ENCODE measurements at regions not wholly inside any gene's neighbourhood (a gene's known extent, or its start where the extent isn't known, plus 50 kb on each side); places are given as distances from the start of the nearest gene placed in this dataset.
A peak's percentile ranks its signal among the peaks of the same experiment; 100 is the strongest.
"Not testable (repeated sequence)": the region's sequence is repeated elsewhere in the genome, so short reads cannot be mapped to it uniquely, and the experiment has no call there.

GRCh38 chr5:143947313-143947712, 135.4 kb downstream of the HMHB1 start:
- no peak for DNase-seq

- no peak for DNase-seq
Measured at GRCh38 chr5:143952809-143953208, 140.8 kb downstream of the HMHB1 start.

- no peak for DNase-seq
Measured at GRCh38 chr5:143953851-143954250, 141.9 kb downstream of the HMHB1 start.

GRCh38 chr5:143955141-143955540, 143.2 kb downstream of the HMHB1 start:
- no peak for DNase-seq

GRCh38 chr5:143957455-143957854, 145.5 kb downstream of the HMHB1 start:
- no peak for DNase-seq

- DNase-seq = no peak
Measured at GRCh38 chr5:143962201-143962600, 150.2 kb downstream of the HMHB1 start.

- DNase-seq = no peak
Measured at GRCh38 chr5:143964919-143965318, 153.0 kb downstream of the HMHB1 start.

- DNase-seq = no peak
Measured at GRCh38 chr5:143966280-143966679, 154.3 kb downstream of the HMHB1 start.

- DNase-seq = peak in 1 of 58 donors; percentile 24
Measured at GRCh38 chr5:143968071-143968878, 156.3 kb downstream of the HMHB1 start.

GRCh38 chr5:143970159-143970558, 158.2 kb downstream of the HMHB1 start:
- no peak for DNase-seq

GRCh38 chr5:143972068-143972467, 160.1 kb downstream of the HMHB1 start:
- no peak for DNase-seq

GRCh38 chr5:143976055-143976454, 164.1 kb downstream of the HMHB1 start:
- DNase-seq = no peak

- DNase-seq = no peak
Measured at GRCh38 chr5:143977891-143978461, 166.0 kb downstream of the HMHB1 start.

- DNase-seq = no peak
Measured at GRCh38 chr5:143979044-143979690, 167.2 kb downstream of the HMHB1 start.

GRCh38 chr5:143980506-143980905, 168.5 kb downstream of the HMHB1 start:
- no peak for DNase-seq

- not testable (repeated sequence) for DNase-seq
Measured at GRCh38 chr5:143982957-143983356, 171.0 kb downstream of the HMHB1 start.

GRCh38 chr5:143985832-143986515, 174.0 kb downstream of the HMHB1 start:
- DNase-seq = no peak

- DNase-seq = no peak
Measured at GRCh38 chr5:143986516-143987212, 174.7 kb downstream of the HMHB1 start.

GRCh38 chr5:143987264-143987663, 175.3 kb downstream of the HMHB1 start:
- DNase-seq = no peak

GRCh38 chr5:143987751-143988560, 176.0 kb downstream of the HMHB1 start:
- DNase-seq = no peak

Measured in anterior cingulate cortex (tissue), 58 donors.